ENCODE measurements at regions not wholly inside any gene's neighbourhood (a gene's known extent, or its start where the extent isn't known, plus 50 kb on each side); places are given as distances from the start of the nearest gene placed in this dataset.

DNA sequence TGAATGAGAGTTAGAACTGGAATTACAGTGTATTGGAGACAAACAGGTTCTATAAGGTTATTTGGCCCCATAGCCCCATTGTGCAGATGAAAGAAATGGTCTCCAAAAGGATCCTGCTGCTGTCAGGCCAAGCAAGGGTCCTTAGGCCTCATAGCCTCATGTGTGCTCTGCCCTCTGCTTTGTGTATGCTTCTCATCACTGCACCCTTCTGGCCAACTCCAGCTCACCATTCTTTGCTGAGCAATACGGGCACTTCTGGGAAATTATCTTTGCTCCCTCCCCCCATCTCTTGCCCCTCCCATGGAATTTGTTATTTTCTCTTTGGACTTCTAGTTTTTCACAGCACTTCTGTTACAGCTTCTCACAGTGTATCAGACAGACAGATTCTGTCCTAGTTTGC is 298.8 kb downstream of the FOXA2 start:
- H3K36me3 ChIP-seq (replicated peaks in 1 of 2; ENCODE audit: control insufficient read depth in 1 of 2, insufficient read depth in 2 of 2, low read length in 2 of 2): no peaks in the 10 kb centered on the region
- H3K27ac ChIP-seq (ENCODE audit: extremely low read length, insufficient read depth, low read length): no peak overlapping the region
- in situ Hi-C loops (cut with HindIII; ENCODE audit: extremely low pct_ligation_motif_present, low pct_unique_long_range_greater_than_20kb): no loop called here
- ATAC-seq: peak; percentile 80
- no peak overlapping the region for H3K4me2 ChIP-seq (ENCODE audit: low read depth, low read length)
- no peaks in the 10 kb centered on the region for H4K20me1 ChIP-seq (ENCODE audit: insufficient read depth, low read length)
- DNase-seq (ENCODE audit: low spot score): no peak
- no peaks in the 10 kb centered on the region for H3K79me2 ChIP-seq (ENCODE audit: insufficient read depth, low read length)
- TF ChIP-seq AHDC1 (CRISPR knock-in tag; IDR thresholded peaks at IDR 0.05; ENCODE audit: borderline replicate concordance): no peak
- TF ChIP-seq, protein P1, sequence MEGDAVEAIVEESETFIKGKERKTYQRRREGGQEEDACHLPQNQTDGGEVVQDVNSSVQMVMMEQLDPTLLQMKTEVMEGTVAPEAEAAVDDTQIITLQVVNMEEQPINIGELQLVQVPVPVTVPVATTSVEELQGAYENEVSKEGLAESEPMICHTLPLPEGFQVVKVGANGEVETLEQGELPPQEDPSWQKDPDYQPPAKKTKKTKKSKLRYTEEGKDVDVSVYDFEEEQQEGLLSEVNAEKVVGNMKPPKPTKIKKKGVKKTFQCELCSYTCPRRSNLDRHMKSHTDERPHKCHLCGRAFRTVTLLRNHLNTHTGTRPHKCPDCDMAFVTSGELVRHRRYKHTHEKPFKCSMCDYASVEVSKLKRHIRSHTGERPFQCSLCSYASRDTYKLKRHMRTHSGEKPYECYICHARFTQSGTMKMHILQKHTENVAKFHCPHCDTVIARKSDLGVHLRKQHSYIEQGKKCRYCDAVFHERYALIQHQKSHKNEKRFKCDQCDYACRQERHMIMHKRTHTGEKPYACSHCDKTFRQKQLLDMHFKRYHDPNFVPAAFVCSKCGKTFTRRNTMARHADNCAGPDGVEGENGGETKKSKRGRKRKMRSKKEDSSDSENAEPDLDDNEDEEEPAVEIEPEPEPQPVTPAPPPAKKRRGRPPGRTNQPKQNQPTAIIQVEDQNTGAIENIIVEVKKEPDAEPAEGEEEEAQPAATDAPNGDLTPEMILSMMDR (CRISPR knock-in tag; IDR thresholded peaks at IDR 0.05): peak; percentile 22; the same call in 1 of the 2 replicates
- BruUV-seq (replicated peaks): no TSS peak
- no peak overlapping the region for H2AFZ ChIP-seq (ENCODE audit: low read length)
- ChIA-PET POLR2A (no interaction called here), CTCF (ENCODE audit: low intra/inter-chr PET ratio, low total read pairs) (no interaction called here)
- FAIRE-seq: peak; percentile 58
- no peak overlapping the region for H3K4me3 ChIP-seq (replicated peaks in 1 of 3; ENCODE audit: insufficient read depth in 1 of 3, low read depth in 2 of 3, low read length in 3 of 3)
- no peaks in the 10 kb centered on the region for H3K4me1 ChIP-seq (ENCODE audit: insufficient read depth, low read length)
- H3K27me3 ChIP-seq (ENCODE audit: control insufficient read depth in 1 of 2, insufficient read depth in 2 of 2, low read length in 2 of 2): peaks cover 0 to 3% of the 10 kb centered on the region in 2 experiments; a peak in 1 of 5 replicates
- WGBS (ENCODE audit: low lambda C conversion rate): 3% methylated on average over 1 of the region's 1 CpG
- H3K9ac ChIP-seq (ENCODE audit: insufficient read depth, low read depth, low read length): no peak overlapping the region
- intact Hi-C loops (cut with micrococcal nuclease; ENCODE audit: unreplicated experiment): no loop called here
- H3K9me3 ChIP-seq (ENCODE audit: low read length): no peaks in the 10 kb centered on the region

Measured in HepG2 (cell line).